ENCODE measurements at regions not wholly inside any gene's neighbourhood (a gene's known extent, or its start where the extent isn't known, plus 50 kb on each side); places are given as distances from the start of the nearest gene placed in this dataset.

- no peaks in the 10 kb centered on the region for H3K36me3 ChIP-seq (replicated peaks; ENCODE audit: low read depth, low read length)
- TF ChIP-seq, protein P1, sequence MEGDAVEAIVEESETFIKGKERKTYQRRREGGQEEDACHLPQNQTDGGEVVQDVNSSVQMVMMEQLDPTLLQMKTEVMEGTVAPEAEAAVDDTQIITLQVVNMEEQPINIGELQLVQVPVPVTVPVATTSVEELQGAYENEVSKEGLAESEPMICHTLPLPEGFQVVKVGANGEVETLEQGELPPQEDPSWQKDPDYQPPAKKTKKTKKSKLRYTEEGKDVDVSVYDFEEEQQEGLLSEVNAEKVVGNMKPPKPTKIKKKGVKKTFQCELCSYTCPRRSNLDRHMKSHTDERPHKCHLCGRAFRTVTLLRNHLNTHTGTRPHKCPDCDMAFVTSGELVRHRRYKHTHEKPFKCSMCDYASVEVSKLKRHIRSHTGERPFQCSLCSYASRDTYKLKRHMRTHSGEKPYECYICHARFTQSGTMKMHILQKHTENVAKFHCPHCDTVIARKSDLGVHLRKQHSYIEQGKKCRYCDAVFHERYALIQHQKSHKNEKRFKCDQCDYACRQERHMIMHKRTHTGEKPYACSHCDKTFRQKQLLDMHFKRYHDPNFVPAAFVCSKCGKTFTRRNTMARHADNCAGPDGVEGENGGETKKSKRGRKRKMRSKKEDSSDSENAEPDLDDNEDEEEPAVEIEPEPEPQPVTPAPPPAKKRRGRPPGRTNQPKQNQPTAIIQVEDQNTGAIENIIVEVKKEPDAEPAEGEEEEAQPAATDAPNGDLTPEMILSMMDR (IDR thresholded peaks at IDR 0.05; ENCODE audit: low read depth, low read length), result no peak
- TF ChIP-seq EZH2phosphoT487 (IDR thresholded peaks at IDR 0.05; ENCODE audit: low read depth), result no peak
- H4K20me1 ChIP-seq (ENCODE audit: insufficient read depth, low read length), result no peaks in the 10 kb centered on the region
- no peaks in the 10 kb centered on the region for H3K79me2 ChIP-seq (ENCODE audit: low read length)
- no peak overlapping the region for H3K4me2 ChIP-seq (ENCODE audit: low read length)
- H3K9ac ChIP-seq (ENCODE audit: low read length), result no peak overlapping the region
- H3K9me3 ChIP-seq (ENCODE audit: insufficient read depth, low read length), result no peaks in the 10 kb centered on the region
- H3K27ac ChIP-seq (ENCODE audit: low read length), result no peak overlapping the region
- no peak overlapping the region for H2AFZ ChIP-seq (ENCODE audit: low read depth, low read length)
- H3K4me1 ChIP-seq (ENCODE audit: low read length), result no peaks in the 10 kb centered on the region
- no peak overlapping the region for H3K4me3 ChIP-seq (ENCODE audit: low read length)
- no peaks in the 10 kb centered on the region for H3K27me3 ChIP-seq (ENCODE audit: low read depth, low read length)
Measured at GRCh38 chr11:95536047-95536690, 253.4 kb downstream of the FAM76B start.

- no peak for TF ChIP-seq EZH2phosphoT487 (IDR thresholded peaks at IDR 0.05; ENCODE audit: low read depth)
- TF ChIP-seq, protein P1 (IDR thresholded peaks at IDR 0.05; ENCODE audit: low read depth, low read length), result no peak
- Histone ChIP-seq H2AFZ (ENCODE audit: low read depth, low read length) (no peak overlapping the region), H3K4me2 (ENCODE audit: low read length) (no peak overlapping the region), H3K9me3 (ENCODE audit: insufficient read depth, low read length) (no peaks in the 10 kb centered on the region), H4K20me1 (ENCODE audit: insufficient read depth, low read length) (no peaks in the 10 kb centered on the region), H3K79me2 (ENCODE audit: low read length) (no peaks in the 10 kb centered on the region), H3K36me3 (replicated peaks; ENCODE audit: low read depth, low read length) (no peaks in the 10 kb centered on the region), H3K27ac (ENCODE audit: low read length) (no peak overlapping the region), H3K9ac (ENCODE audit: low read length) (no peak overlapping the region), H3K4me3 (ENCODE audit: low read length) (no peak overlapping the region), H3K27me3 (ENCODE audit: low read depth, low read length) (no peaks in the 10 kb centered on the region), H3K4me1 (ENCODE audit: low read length) (no peaks in the 10 kb centered on the region)
Measured at GRCh38 chr11:95534809-95535208, 254.8 kb downstream of the FAM76B start.

- Histone ChIP-seq H3K27ac (ENCODE audit: low read length) (no peak overlapping the region), H3K4me1 (ENCODE audit: low read length) (no peaks in the 10 kb centered on the region), H3K4me2 (ENCODE audit: low read length) (no peak overlapping the region), H4K20me1 (ENCODE audit: insufficient read depth, low read length) (no peaks in the 10 kb centered on the region), H3K36me3 (replicated peaks; ENCODE audit: low read depth, low read length) (no peaks in the 10 kb centered on the region), H3K9ac (ENCODE audit: low read length) (no peak overlapping the region), H3K79me2 (ENCODE audit: low read length) (no peaks in the 10 kb centered on the region), H3K9me3 (ENCODE audit: insufficient read depth, low read length) (no peaks in the 10 kb centered on the region), H3K27me3 (ENCODE audit: low read depth, low read length) (no peaks in the 10 kb centered on the region), H2AFZ (ENCODE audit: low read depth, low read length) (no peak overlapping the region), H3K4me3 (ENCODE audit: low read length) (no peak overlapping the region)
- TF ChIP-seq EZH2phosphoT487 (IDR thresholded peaks at IDR 0.05; ENCODE audit: low read depth), result no peak
- TF ChIP-seq, protein P1 (IDR thresholded peaks at IDR 0.05; ENCODE audit: low read depth, low read length), result no peak
Measured at GRCh38 chr11:95534226-95534625, 255.4 kb downstream of the FAM76B start.

- no peaks in the 10 kb centered on the region for H3K9me3 ChIP-seq (ENCODE audit: insufficient read depth, low read length)
- TF ChIP-seq EZH2phosphoT487 (IDR thresholded peaks at IDR 0.05; ENCODE audit: low read depth), result no peak
Measured at GRCh38 chr11:95531116-95531515, 258.5 kb downstream of the FAM76B start.

More at GRCh38 chr11:95531116-95531515, 258.5 kb downstream of the FAM76B start:
- H3K4me3 ChIP-seq (ENCODE audit: low read length), result no peak overlapping the region
- H3K27me3 ChIP-seq (ENCODE audit: low read depth, low read length), result no peaks in the 10 kb centered on the region
- H3K79me2 ChIP-seq (ENCODE audit: low read length), result no peaks in the 10 kb centered on the region
- no peak overlapping the region for H3K4me2 ChIP-seq (ENCODE audit: low read length)
- H3K27ac ChIP-seq (ENCODE audit: low read length), result no peak overlapping the region
- H4K20me1 ChIP-seq (ENCODE audit: insufficient read depth, low read length), result no peaks in the 10 kb centered on the region
- no peaks in the 10 kb centered on the region for H3K4me1 ChIP-seq (ENCODE audit: low read length)
- H3K36me3 ChIP-seq (replicated peaks; ENCODE audit: low read depth, low read length), result no peaks in the 10 kb centered on the region
- no peak overlapping the region for H2AFZ ChIP-seq (ENCODE audit: low read depth, low read length)
- no peak overlapping the region for H3K9ac ChIP-seq (ENCODE audit: low read length)

Measured in OCI-LY3 (cell line).